K562 (cell line): ENCODE measurements at regions not wholly inside any gene's neighbourhood (a gene's known extent, or its start where the extent isn't known, plus 50 kb on each side); places are given as distances from the start of the nearest gene placed in this dataset.
"Not testable (repeated sequence)": the region's sequence is repeated elsewhere in the genome, so short reads cannot be mapped to it uniquely, and the experiment has no call there.

Experiments used
- ATAC-seq: fragments of 200-7000 bp; cut with Tn5 transposase; 3 replicates; pipeline ENCODE4 v1.9.1; 2020; ENCODE audit warnings: moderate library complexity
- BruUV-seq: library from RNA; stranded (reverse); fragments of 400-500 nt; replicated peaks from 2 replicates; lab custom pipeline; 2021; lab: Mats Ljungman, UMichigan
- CTCF ChIA-PET: fragments of 300-600 bp; formaldehyde crosslinking; extraction: SDS; loops from one replicate; lab custom pipeline; 2021; ENCODE audit warnings: low intra/inter-chr PET ratio; lab: Yijun Ruan, JAX
- POLR2A ChIA-PET: fragments of 300-600, 350-650 bp; sonication (Branson Sonifier 250); formaldehyde crosslinking; extraction: SDS; loops from one replicate; lab custom pipeline; 2021; ENCODE audit warnings: antibody characterized with exemption, inconsistent platforms; lab: Yijun Ruan, JAX
- DNase-seq, 4 experiments: peaks; one replicate each; pipeline versions ENCODE4 v3.0.0 to v3.0.0-alpha.2; 2011 to 2018; ENCODE audit warnings: low spot score in 3 of 4, mixed read lengths in 3 of 4; ENCODE audit errors: extremely low read depth in 1 of 4
- FAIRE-seq: peaks from 2 replicates; lab custom pipeline; 2011; peaks lifted over from hg19 to GRCh38; lab: Jason Lieb, UNC
- H2AFZ ChIP-seq: 2 replicates; pipeline ENCODE4 v1.6.0; 2011; ENCODE audit warnings: low read depth, low read length, control low read depth, inconsistent platforms
- H3K27ac ChIP-seq: fragments of 200-600 bp; 3 replicates; pipeline ENCODE4 v1.8.0; 2011; ENCODE audit warnings: low read depth, mild to moderate bottlenecking, control low read depth, inconsistent platforms, low read length, moderate library complexity, mixed read lengths; ENCODE audit errors: extremely low read depth
- H3K27me3 ChIP-seq, 2 experiments: fragments of 300-600 bp in 1 of 2; 2 replicates in 1 of 2; 3 replicates in 1 of 2; pipeline versions ENCODE4 v1.6.0 to v1.8.0; 2011; ENCODE audit warnings: inconsistent platforms in 2 of 2, low read length in 2 of 2, mild to moderate bottlenecking in 1 of 2, mixed read lengths in 1 of 2, moderate library complexity in 1 of 2; ENCODE audit not compliant: control insufficient read depth in 2 of 2, insufficient read depth in 2 of 2
- H3K36me3 ChIP-seq: fragments of 300-600 bp; 3 replicates; pipeline ENCODE4 v1.8.0; 2011; ENCODE audit warnings: mild to moderate bottlenecking, low read length, inconsistent platforms; ENCODE audit not compliant: control insufficient read depth, insufficient read depth
- H3K4me1 ChIP-seq, 2 experiments: fragments of 200-600 bp in 1 of 2; replicated peaks in 1 of 2; 2 replicates in 1 of 2; 3 replicates in 1 of 2; pipeline versions ENCODE4 v1.5.1 to v1.8.0; 2011; ENCODE audit warnings: inconsistent platforms in 2 of 2, low read length in 2 of 2, mild to moderate bottlenecking in 1 of 2, mixed read lengths in 1 of 2, moderate library complexity in 1 of 2; ENCODE audit not compliant: control insufficient read depth in 2 of 2, insufficient read depth in 2 of 2
- H3K4me2 ChIP-seq: 2 replicates; pipeline ENCODE4 v1.6.1; 2011; ENCODE audit warnings: low read length, control low read depth, inconsistent platforms, mixed read lengths; ENCODE audit not compliant: insufficient read depth
- H3K4me3 ChIP-seq: fragments of 200-600 bp; sonication (generic), shearing (Covaris generic); 2 replicates; pipeline ENCODE4 v1.5.1; 2016; ENCODE audit warnings: control low read depth, inconsistent platforms
- H3K79me2 ChIP-seq: fragments of 200-600 bp; 3 replicates; pipeline ENCODE4 v1.8.0; 2011; ENCODE audit warnings: low read length, inconsistent platforms; ENCODE audit not compliant: control insufficient read depth, insufficient read depth
- H3K9ac ChIP-seq, 2 experiments: 2 replicates each; pipeline versions ENCODE4 v1.6.0 to v1.6.1; 2011; ENCODE audit warnings: low read depth in 2 of 2, low read length in 2 of 2, control low read depth in 1 of 2, inconsistent platforms in 1 of 2, mild to moderate bottlenecking in 1 of 2, mixed read lengths in 1 of 2; ENCODE audit not compliant: insufficient read depth in 1 of 2
- H3K9me1 ChIP-seq: one replicate; pipeline ENCODE4 v1.6.0; 2011; ENCODE audit warnings: inconsistent platforms, mild to moderate bottlenecking, low read length, moderate library complexity; ENCODE audit not compliant: control insufficient read depth, insufficient read depth
- H3K9me3 ChIP-seq: replicated peaks from 2 replicates; pipeline ENCODE4 v1.5.1; 2011; ENCODE audit warnings: low read depth, low read length, inconsistent platforms; ENCODE audit not compliant: control insufficient read depth, insufficient read depth
- H4K20me1 ChIP-seq: replicated peaks from 2 replicates; pipeline ENCODE4 v1.6.1; 2011; ENCODE audit warnings: low read length, inconsistent platforms, mixed read lengths; ENCODE audit not compliant: control insufficient read depth, insufficient read depth
- CEBPG ChIP-seq, 3 experiments: fragments of 200-800 bp in 1 of 3; sonication (Bioruptor generic) in 1 of 3; sonication (generic) in 1 of 3; formaldehyde crosslinking in 1 of 3; IDR thresholded peaks in 2 of 3; conservative IDR thresholded peaks in 1 of 3; 2 replicates each; pipeline versions ENCODE4 v1.6.1 to v1.8.0; 2016 to 2022; ENCODE audit warnings: missing compliant biosample characterization in 2 of 3, missing genetic modification characterization in 2 of 3, mild to moderate bottlenecking in 1 of 3, missing genetic modification reagents in 1 of 3
- DMBX1 ChIP-seq: fragments of 250-450 bp; sonication (Bioruptor Pico); IDR thresholded peaks from 2 replicates; pipeline ENCODE4 v1.8.0; 2022; ENCODE audit warnings: inconsistent platforms, mild to moderate bottlenecking, moderate library complexity, borderline replicate concordance
- EZH2 ChIP-seq: IDR thresholded peaks from 2 replicates; pipeline ENCODE4 v1.6.1; 2012; ENCODE audit warnings: low read depth, mild to moderate bottlenecking, inconsistent platforms, low read length, borderline replicate concordance
- HEY1 ChIP-seq: fragments of 250-450 bp; sonication (Bioruptor Pico); IDR thresholded peaks from 2 replicates; pipeline ENCODE4 v1.5.0; 2020; ENCODE audit warnings: mild to moderate bottlenecking, moderate library complexity, borderline replicate concordance
- PHF20 ChIP-seq: fragments of 450-650 bp; IDR thresholded peaks from 2 replicates; pipeline ENCODE4 v1.6.1; 2018; ENCODE audit not compliant: partially characterized antibody
- RBM39 ChIP-seq: fragments of 200-400 bp; formaldehyde crosslinking; optimal IDR thresholded peaks from 2 replicates; pipeline ENCODE3; 2018; ENCODE audit warnings: low read depth, low read length
- TOE1 ChIP-seq, 2 experiments: fragments of 450-650 bp in 1 of 2; sonication (generic) in 1 of 2; formaldehyde crosslinking in 1 of 2; IDR thresholded peaks; 2 replicates each; pipeline versions ENCODE4 v1.7.1 to v1.8.0; 2016 to 2022; ENCODE audit warnings: borderline replicate concordance in 2 of 2, mild to moderate bottlenecking in 2 of 2, antibody characterized with exemption in 1 of 2, inconsistent platforms in 1 of 2, low read depth in 1 of 2, missing genetic modification reagents in 1 of 2, moderate library complexity in 1 of 2
- U2AF1 ChIP-seq: fragments of 200-400 bp; formaldehyde crosslinking; optimal IDR thresholded peaks from 2 replicates; pipeline ENCODE3; 2017; ENCODE audit warnings: mild to moderate bottlenecking, low read depth, low read length, moderate library complexity
- ZNF165 ChIP-seq: fragments of 250-450 bp; sonication (Bioruptor Pico); IDR thresholded peaks from 2 replicates; pipeline ENCODE4 v1.4.0; 2020; ENCODE audit warnings: borderline replicate concordance
- ZNF184 ChIP-seq: sonication (generic); formaldehyde crosslinking; IDR thresholded peaks from 2 replicates; pipeline ENCODE4 v1.5.0; 2020; ENCODE audit warnings: missing genetic modification reagents
- WGBS: fragments of 100-300 bp; shearing (Covaris generic); methylation state at CpG from one replicate; pipeline ENCODE4 v1.1.6; 2016; ENCODE audit warnings: low coverage, mixed read lengths; ENCODE audit not compliant: insufficient coverage; ENCODE audit errors: missing lambda C conversion rate; 5-methylcytosine and 5-hydroxymethylcytosine counted together
- in situ Hi-C: fragments of 300-500 bp; cut with MboI; formaldehyde crosslinking; loops from 4 replicates; pipeline ENCODE4 v1.15.0; 2018; ENCODE audit warnings: inconsistent platforms, mixed read lengths
- intact Hi-C: fragments of 100-400 bp; cut with micrococcal nuclease; formaldehyde crosslinking; loops from 2 replicates; pipeline ENCODE4 v1.14.2; 2022
- TF ChIP-seq, protein P1 (sequence below): fragments of 200-800 bp; sonication (Bioruptor generic); IDR thresholded peaks from 2 replicates; pipeline ENCODE4 v1.6.1; 2017; ENCODE audit warnings: missing genetic modification characterization, missing compliant biosample characterization
- TF ChIP-seq, protein P2 (sequence below): fragments of 250-450 bp; sonication (Bioruptor Pico); IDR thresholded peaks from 2 replicates; pipeline ENCODE4 v1.9.0; 2021; ENCODE audit warnings: mild to moderate bottlenecking, inconsistent platforms

DNA sequence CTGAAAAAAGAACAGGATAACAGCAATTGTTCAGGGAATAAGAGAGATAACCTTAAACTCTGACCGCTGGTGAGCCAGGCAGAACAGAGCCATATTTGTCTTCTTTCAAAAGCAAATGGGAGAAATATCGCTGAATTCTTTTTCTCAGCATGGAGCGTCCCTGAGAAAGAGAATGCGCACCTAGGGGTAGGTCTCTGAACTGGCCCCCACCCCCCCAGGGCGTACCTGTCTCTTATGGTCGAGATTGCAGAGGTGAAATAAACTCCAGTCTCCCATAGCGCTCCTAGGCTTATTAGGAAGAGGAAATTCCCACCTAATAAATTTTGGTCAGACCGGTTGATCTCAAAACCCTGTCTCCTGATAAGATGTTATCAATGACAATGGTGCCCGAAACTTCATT, 655.2 kb upstream of the CHAC2 start:
- ATAC-seq, H3K9me3 ChIP-seq, H3K4me2 ChIP-seq, POLR2A ChIA-PET, H3K9ac ChIP-seq, BruUV-seq, in situ Hi-C loops, H2AFZ ChIP-seq, FAIRE-seq, DNase-seq, H3K27ac ChIP-seq, H3K36me3 ChIP-seq, H4K20me1 ChIP-seq, H3K27me3 ChIP-seq, H3K9me1 ChIP-seq, H3K4me3 ChIP-seq, H3K79me2 ChIP-seq, intact Hi-C loops, H3K4me1 ChIP-seq, CTCF ChIA-PET: not testable (repeated sequence)
- 0% methylated on average over 6 of the region's 9 CpGs for WGBS

DNA sequence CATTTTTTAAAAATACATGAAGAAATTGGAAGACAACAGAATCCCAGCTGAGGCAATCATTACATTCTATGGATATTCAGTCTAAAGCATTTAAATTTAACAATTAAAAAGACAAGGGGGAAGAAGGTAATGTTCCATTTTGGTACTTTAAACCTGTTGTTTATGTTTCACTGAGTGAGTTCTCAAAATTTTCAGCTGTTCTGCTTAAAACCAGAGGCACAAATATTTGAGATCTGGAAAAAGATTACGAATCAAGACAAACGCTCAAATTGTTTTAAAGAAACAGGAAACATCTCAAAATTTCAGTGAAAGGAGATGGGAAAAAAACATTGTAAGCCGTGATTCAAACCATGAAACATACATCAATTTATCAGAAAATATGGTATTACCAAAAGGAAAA, 656.2 kb upstream of the CHAC2 start:
- H3K36me3 ChIP-seq = no peaks in the 10 kb centered on the region
- FAIRE-seq = no peak
- no peaks in the 10 kb centered on the region for H3K9me1 ChIP-seq
- H3K9ac ChIP-seq = no peak overlapping the region
- no peak overlapping the region for H3K27ac ChIP-seq
- no peaks in the 10 kb centered on the region for H4K20me1 ChIP-seq
- H3K4me3 ChIP-seq = no peak overlapping the region
- H3K9me3 ChIP-seq = no peaks in the 10 kb centered on the region
- ChIA-PET CTCF (no interaction called here), POLR2A (no interaction called here)
- H3K4me1 ChIP-seq = no peaks in the 10 kb centered on the region
- no peak overlapping the region for H3K4me2 ChIP-seq
- DNase-seq = no peak
- intact Hi-C loops (no loop called here), in situ Hi-C loops (no loop called here)
- 0% methylated on average over 3 of the region's 3 CpGs for WGBS
- no peak overlapping the region for H2AFZ ChIP-seq
- no TSS peak for BruUV-seq
- H3K79me2 ChIP-seq = no peaks in the 10 kb centered on the region
- H3K27me3 ChIP-seq = no peaks in the 10 kb centered on the region
- ATAC-seq = no peak
- TF ChIP-seq PHF20 (no peak), ZNF165 (CRISPR knock-in tag) (no peak), EZH2 (no peak), U2AF1 (no peak), HEY1 (CRISPR knock-in tag) (no peak), DMBX1 (no peak), ZNF184 (CRISPR knock-in tag) (no peak), TOE1 (IDR thresholded peaks at IDR 0.05; ENCODE audit: borderline replicate concordance) (no peak), TOE1 (CRISPR knock-in tag; IDR thresholded peaks at IDR 0.05; ENCODE audit: borderline replicate concordance, low read depth) (no peak), CEBPG (CRISPR knock-in tag; IDR thresholded peaks at IDR 0.05) (no peak), CEBPG (tag; conservative IDR thresholded peaks at IDR 0.05 in 1 of 2, IDR thresholded peaks at IDR 0.05 in 1 of 2) (no peak), RBM39 (no peak)
- TF ChIP-seq, protein P1, sequence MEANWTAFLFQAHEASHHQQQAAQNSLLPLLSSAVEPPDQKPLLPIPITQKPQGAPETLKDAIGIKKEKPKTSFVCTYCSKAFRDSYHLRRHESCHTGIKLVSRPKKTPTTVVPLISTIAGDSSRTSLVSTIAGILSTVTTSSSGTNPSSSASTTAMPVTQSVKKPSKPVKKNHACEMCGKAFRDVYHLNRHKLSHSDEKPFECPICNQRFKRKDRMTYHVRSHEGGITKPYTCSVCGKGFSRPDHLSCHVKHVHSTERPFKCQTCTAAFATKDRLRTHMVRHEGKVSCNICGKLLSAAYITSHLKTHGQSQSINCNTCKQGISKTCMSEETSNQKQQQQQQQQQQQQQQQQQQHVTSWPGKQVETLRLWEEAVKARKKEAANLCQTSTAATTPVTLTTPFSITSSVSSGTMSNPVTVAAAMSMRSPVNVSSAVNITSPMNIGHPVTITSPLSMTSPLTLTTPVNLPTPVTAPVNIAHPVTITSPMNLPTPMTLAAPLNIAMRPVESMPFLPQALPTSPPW = no peak
- TF ChIP-seq, protein P2, sequence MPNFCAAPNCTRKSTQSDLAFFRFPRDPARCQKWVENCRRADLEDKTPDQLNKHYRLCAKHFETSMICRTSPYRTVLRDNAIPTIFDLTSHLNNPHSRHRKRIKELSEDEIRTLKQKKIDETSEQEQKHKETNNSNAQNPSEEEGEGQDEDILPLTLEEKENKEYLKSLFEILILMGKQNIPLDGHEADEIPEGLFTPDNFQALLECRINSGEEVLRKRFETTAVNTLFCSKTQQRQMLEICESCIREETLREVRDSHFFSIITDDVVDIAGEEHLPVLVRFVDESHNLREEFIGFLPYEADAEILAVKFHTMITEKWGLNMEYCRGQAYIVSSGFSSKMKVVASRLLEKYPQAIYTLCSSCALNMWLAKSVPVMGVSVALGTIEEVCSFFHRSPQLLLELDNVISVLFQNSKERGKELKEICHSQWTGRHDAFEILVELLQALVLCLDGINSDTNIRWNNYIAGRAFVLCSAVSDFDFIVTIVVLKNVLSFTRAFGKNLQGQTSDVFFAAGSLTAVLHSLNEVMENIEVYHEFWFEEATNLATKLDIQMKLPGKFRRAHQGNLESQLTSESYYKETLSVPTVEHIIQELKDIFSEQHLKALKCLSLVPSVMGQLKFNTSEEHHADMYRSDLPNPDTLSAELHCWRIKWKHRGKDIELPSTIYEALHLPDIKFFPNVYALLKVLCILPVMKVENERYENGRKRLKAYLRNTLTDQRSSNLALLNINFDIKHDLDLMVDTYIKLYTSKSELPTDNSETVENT = no peak
